Daoy (cell line): ENCODE measurements at regions not wholly inside any gene's neighbourhood (a gene's known extent, or its start where the extent isn't known, plus 50 kb on each side); places are given as distances from the start of the nearest gene placed in this dataset.
"Not testable (repeated sequence)": the region's sequence is repeated elsewhere in the genome, so short reads cannot be mapped to it uniquely, and the experiment has no call there.

Experiments used
- DNase-seq: peaks from one replicate; pipeline ENCODE4 v3.0.0-alpha.2; 2015; ENCODE audit warnings: low read depth

DNA sequence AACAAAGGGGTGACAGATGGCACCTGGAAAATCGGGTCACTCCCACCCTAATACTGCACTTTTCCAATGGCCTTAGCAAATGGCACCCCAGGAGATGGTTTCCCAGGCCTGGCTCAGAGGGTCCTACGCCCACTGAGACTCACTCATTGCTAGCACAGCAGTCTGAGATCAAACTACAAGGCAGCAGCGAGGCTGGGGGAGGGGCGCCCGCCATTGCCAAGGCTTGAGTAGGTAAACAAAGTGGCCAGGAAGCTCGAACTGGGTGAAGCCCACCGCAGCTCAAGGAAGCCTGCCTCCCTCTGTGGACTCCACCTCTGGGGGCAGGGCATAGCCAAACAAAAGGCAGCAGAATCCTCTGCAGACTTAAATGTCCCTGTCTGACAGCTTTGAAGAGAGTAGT, 467.2 kb downstream of the EPHA7 start:
- DNase-seq, result not testable (repeated sequence)

- peak; percentile 1 for DNase-seq
Observed at GRCh38 chr6:92945799-92946198, 473.6 kb downstream of the EPHA7 start.

GRCh38 chr6:92944132-92944531, 475.2 kb downstream of the EPHA7 start:
- DNase-seq, result no peak

- DNase-seq, result no peak
Observed at GRCh38 chr6:92942549-92942948, 476.8 kb downstream of the EPHA7 start.

DNA sequence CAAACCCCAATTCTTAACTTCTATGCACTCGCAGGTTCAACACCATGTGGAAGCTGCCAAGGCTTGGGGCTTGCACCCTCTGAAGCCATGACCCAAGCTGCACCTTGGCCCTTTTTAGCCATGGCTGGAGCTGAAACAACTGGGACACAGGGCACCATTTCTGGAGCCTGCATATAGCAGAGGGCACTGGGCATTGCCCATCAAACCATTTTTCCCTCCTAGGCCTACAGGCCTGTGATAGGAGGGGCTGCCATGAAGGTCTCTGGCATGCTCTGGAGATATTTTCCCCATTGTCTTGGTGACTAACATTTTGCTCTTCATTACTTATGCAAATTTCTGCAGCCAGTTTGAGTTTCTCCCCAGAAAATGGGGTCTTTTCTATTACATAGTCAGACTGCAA, 484.7 kb downstream of the EPHA7 start:
- no peak for DNase-seq

DNA sequence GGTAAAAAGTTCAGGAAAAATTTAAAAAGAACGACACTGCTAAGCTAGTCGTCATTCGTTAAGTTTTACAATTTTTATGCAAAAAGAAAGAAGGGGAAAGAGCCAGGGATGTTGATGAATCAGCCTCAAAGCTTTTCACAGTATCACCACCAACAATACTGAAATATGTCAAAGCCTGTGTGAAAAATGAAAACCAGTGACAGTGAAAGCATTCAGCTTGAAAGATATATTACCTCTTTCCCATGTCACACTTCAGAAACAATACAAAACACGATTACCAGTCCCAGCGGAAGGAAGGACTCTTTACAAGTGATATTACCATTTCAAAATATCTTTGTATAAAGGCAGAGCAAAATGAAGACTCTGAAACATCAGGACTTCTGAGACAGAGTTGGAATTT, 489.2 kb downstream of the EPHA7 start:
- DNase-seq, result no peak

DNA sequence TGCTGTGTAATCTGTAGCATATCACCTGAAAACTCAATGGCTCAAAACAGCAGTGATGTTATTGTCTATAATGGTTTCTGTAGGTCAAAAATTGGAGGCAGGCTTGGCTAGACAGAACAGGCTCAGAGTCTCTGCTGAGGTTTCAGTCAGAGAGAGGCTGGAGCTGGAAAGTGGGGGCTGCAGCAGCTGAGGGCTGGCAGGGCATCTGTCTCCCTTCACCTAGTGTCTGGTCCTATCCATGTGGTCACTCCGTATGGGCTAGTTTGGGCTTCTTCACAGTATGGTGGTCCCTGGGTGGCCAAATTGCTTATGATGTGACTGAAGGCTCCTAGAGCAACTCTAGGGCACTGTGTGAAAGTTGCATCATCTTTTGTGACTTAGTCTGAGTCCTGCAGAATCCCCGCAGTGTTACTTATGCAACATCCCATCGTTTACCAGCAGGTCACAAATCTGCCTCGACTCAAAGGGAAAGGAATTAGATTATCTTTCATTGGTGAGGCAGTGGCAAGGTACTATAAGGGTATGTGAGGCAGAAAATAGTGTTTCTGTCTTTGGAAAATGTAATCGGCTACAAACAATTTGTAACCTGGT, 497.0 kb downstream of the EPHA7 start:
- no peak for DNase-seq

GRCh38 chr6:92915466-92915865, 503.9 kb downstream of the EPHA7 start:
- no peak for DNase-seq

DNA sequence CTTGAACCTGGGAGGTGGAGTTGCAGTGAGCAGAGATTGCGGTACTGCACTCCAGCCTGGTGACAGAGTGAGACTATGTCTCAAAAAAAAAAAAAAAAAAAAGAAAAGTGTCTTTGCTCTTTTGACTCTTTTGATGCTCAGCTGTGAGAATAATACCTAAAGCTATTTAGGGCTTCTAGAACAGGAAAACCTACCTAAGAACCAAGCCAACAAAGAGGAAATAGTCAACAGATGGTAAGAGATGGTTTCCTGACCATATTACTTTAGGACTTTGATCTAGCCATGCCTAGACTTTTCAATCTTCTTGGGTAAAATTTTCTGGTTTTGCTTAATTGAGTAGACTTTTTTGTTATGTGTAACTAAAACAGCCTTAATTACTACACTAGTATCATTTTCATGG, 508.1 kb downstream of the EPHA7 start:
- DNase-seq, result no peak

GRCh38 chr6:92910646-92911045, 508.7 kb downstream of the EPHA7 start:
- DNase-seq, result no peak

GRCh38 chr6:92906385-92906784, 513.0 kb downstream of the EPHA7 start:
- no peak for DNase-seq

DNA sequence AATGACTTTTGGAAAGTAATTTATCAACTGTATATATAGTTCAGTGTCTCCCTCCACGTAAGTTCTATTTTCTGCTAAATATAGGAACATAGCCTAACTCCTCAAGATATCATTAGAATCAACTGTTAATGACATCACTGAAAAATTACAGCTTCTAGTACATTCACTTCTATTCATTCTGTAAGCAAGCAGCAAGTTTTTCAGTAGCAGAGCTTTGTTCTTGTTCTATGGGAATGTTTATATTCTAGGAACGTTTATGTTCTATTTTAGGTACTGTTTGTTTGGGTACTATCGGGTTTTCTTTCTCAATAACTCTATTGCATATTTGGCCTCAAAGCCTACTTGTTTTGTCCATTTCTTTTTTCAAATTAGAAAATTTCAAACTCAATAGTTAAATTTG, 525.6 kb downstream of the EPHA7 start:
- no peak for DNase-seq

GRCh38 chr6:92892626-92893170, 526.7 kb downstream of the EPHA7 start:
- DNase-seq, result no peak

DNA sequence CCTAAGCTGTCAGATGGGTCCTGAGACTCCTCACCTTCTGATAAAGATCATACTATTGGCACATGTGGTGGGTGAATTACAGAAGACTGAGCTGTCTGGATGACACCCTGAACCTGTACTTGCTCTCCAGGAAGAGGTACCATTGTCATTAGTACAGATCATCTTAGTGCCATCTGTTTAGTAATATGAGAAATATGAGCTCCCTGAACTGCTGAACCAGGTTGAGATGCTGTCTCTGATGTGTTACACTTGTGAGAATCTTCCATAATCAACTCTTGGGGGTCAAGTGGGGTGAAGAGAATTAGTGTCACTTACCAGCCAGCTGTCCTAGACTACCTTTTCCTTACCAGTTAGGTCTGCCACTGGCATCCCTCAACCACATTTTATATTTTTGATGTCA, 531.0 kb downstream of the EPHA7 start:
- no peak for DNase-seq

- no peak for DNase-seq
Observed at GRCh38 chr6:92887871-92888270, 531.5 kb downstream of the EPHA7 start.

GRCh38 chr6:92879526-92879925, 539.8 kb downstream of the EPHA7 start:
- no peak for DNase-seq

DNA sequence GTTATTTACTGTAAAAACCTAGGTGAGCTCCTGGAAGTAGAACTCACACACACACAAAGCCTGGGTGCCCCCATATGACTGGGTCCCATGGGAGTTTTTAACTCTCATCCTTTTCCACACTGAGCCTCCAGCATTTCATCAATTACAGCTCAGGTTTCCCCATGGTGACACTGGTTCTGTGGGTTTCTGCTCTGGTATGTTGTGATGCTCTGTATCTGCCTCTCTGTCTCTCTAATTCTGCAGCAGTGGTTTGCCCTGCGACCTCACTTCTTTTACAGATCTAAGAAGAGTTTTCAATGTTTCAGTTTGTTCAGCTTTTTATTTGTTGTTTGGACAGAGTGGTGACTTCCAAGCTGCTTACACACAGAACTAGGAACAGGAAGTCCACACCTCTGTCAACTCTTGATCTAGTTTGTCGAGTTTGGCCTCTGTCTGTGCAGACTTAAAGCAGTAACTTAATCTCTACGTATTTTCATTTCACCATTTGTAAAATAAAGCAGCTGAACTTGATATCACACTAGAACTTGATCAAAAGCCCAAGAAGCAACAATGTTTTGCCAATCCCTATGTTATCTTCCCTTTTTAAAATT, 554.3 kb downstream of the EPHA7 start:
- DNase-seq, result no peak

- no peak for DNase-seq
Observed at GRCh38 chr6:92849636-92850035, 569.7 kb downstream of the EPHA7 start.

GRCh38 chr6:92848901-92849300, 570.5 kb downstream of the EPHA7 start:
- DNase-seq, result no peak

GRCh38 chr6:92848459-92848858, 570.9 kb downstream of the EPHA7 start:
- no peak for DNase-seq

- DNase-seq, result no peak
Observed at GRCh38 chr6:92847988-92848387, 571.4 kb downstream of the EPHA7 start.

DNA sequence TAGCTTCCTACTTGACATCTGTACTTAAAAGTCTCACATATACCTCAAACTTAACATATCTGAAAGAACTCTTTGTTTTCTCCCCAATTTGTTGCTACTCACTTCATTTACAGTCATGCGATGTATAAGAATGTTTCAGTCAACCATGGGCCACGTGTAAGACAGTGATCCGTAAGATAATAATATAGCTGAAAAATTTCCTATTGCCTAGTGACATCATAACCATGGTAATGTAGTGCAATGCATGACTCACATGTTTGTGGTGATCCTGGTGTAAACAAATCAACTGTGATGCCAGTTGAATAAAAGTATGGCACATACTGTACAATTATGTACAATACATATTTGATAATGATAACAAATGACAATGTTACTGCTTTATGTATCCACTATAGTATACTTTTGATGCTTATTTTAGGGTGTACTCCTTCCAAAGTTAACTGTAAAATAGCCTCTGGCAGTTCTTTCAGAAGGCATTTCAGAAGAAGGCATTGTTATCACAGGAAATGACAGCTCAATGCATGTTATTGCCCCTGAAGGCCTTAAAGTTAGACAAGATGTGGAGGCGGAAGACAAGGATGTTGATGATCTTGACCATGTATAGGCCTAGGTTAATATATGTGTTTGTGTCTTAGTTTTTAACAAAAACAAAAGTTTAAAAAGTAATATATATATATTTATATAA, 579.0 kb downstream of the EPHA7 start:
- no peak for DNase-seq

DNA sequence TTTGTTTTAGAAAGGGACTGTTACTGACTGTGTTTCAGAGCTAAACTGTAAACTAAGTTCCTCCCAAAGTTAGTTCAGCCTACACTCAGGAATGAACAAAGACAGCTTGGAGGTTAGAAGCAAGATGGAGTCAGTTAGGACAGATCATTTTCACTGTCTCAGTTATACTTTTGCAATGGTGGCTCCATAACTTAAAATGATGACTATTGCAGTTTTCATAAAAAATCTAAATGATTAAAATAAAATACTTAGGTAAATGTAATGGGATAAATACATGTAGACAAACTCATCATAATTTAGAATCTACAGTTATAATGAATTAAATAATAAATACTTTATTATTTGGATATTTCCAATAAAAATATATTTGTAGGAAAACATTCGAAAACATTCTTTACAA, 590.6 kb downstream of the EPHA7 start:
- DNase-seq, result no peak
